Coronary artery (tissue), 2 donors: ENCODE measurements at regions not wholly inside any gene's neighbourhood (a gene's known extent, or its start where the extent isn't known, plus 50 kb on each side); places are given as distances from the start of the nearest gene placed in this dataset.

Source experiments
- DNase-seq: peaks from one replicate; pipeline ENCODE4 v3.0.0-alpha.2; 2017; ENCODE audit warnings: low spot score
- H3K27ac ChIP-seq, 2 donors: fragments of 200-600 bp; sonication (generic); one replicate each; pipeline ENCODE4 v1.5.1; 2016 to 2019
- H3K4me3 ChIP-seq: fragments of 200-600 bp; sonication (generic); 2 replicates; pipeline ENCODE4 v1.5.1; 2016; ENCODE audit warnings: mild to moderate bottlenecking, moderate library complexity
- CTCF ChIP-seq: fragments of 200-600 bp; sonication (generic); IDR thresholded peaks from one replicate; pipeline ENCODE4 v1.5.1; 2019; ENCODE audit warnings: antibody characterized with exemption

GRCh38 chr4:10982305-10982704, 297.7 kb upstream of the CLNK start:
- H3K27ac ChIP-seq = no peak overlapping the region

GRCh38 chr4:10981576-10981975, 297.0 kb upstream of the CLNK start:
- DNase-seq = no peak
- Histone ChIP-seq H3K27ac (no peak overlapping the region), H3K4me3 (no peak overlapping the region)
- TF ChIP-seq CTCF = no peak

More at GRCh38 chr4:10982305-10982704, 297.7 kb upstream of the CLNK start:
- no peak overlapping the region for H3K4me3 ChIP-seq
- no peak for TF ChIP-seq CTCF
- no peak for DNase-seq

GRCh38 chr4:10981096-10981495, 296.5 kb upstream of the CLNK start:
- no peak for DNase-seq
- H3K4me3 ChIP-seq = no peak overlapping the region
- no peak overlapping the region for H3K27ac ChIP-seq
- no peak for TF ChIP-seq CTCF

GRCh38 chr4:10979032-10979431, 294.5 kb upstream of the CLNK start:
- Histone ChIP-seq H3K27ac (no peak overlapping the region), H3K4me3 (no peak overlapping the region)
- TF ChIP-seq CTCF = no peak
- DNase-seq = no peak

- DNase-seq = no peak
- H3K4me3 ChIP-seq = no peak overlapping the region
Measured at GRCh38 chr4:10977534-10977933, 293.0 kb upstream of the CLNK start.

GRCh38 chr4:10974371-10974770, 289.8 kb upstream of the CLNK start:
- H3K27ac ChIP-seq = no peak overlapping the region
- TF ChIP-seq CTCF = no peak
- no peak for DNase-seq
- H3K4me3 ChIP-seq = no peak overlapping the region

More at GRCh38 chr4:10977534-10977933, 293.0 kb upstream of the CLNK start:
- TF ChIP-seq CTCF = no peak
- no peak overlapping the region for H3K27ac ChIP-seq

GRCh38 chr4:10973686-10974085, 289.1 kb upstream of the CLNK start:
- no peak for TF ChIP-seq CTCF
- DNase-seq = no peak
- H3K4me3 ChIP-seq = no peak overlapping the region
- H3K27ac ChIP-seq = no peak overlapping the region
